GM23248 (cell line): ENCODE measurements at regions not wholly inside any gene's neighbourhood (a gene's known extent, or its start where the extent isn't known, plus 50 kb on each side); places are given as distances from the start of the nearest gene placed in this dataset.

ENCODE experiments used
- DNase-seq: peaks from one replicate; pipeline ENCODE4 v3.0.0-alpha.2; 2015
- H2AFZ ChIP-seq: fragments of 200-600 bp; sonication (generic); 2 replicates; pipeline ENCODE4 v1.6.1; 2016; ENCODE audit warnings: antibody characterized with exemption
- H3F3A ChIP-seq: fragments of 200-600 bp; sonication (generic); 2 replicates; pipeline ENCODE4 v1.6.1; 2016; ENCODE audit warnings: mild to moderate bottlenecking, antibody characterized with exemption, mixed run types; ENCODE audit not compliant: insufficient read depth
- H3K27ac ChIP-seq: fragments of 200-600 bp; sonication (generic); 2 replicates; pipeline ENCODE4 v1.5.1; 2016; ENCODE audit warnings: mild to moderate bottlenecking
- H3K27me3 ChIP-seq: fragments of 200-600 bp; sonication (generic); replicated peaks from 2 replicates; pipeline ENCODE4 v1.6.1; 2016; ENCODE audit warnings: mild to moderate bottlenecking; ENCODE audit not compliant: insufficient read depth
- H3K36me3 ChIP-seq: fragments of 200-600 bp; sonication (generic); 2 replicates; pipeline ENCODE4 v1.6.1; 2016; ENCODE audit warnings: low read depth, mild to moderate bottlenecking
- H3K4me1 ChIP-seq: fragments of 200-600 bp; sonication (generic); 2 replicates; pipeline ENCODE4 v1.6.1; 2016; ENCODE audit warnings: mild to moderate bottlenecking; ENCODE audit not compliant: insufficient read depth
- H3K4me2 ChIP-seq: fragments of 200-600 bp; sonication (generic); one replicate; pipeline ENCODE4 v1.6.1; 2016; ENCODE audit warnings: mild to moderate bottlenecking; ENCODE audit not compliant: unreplicated experiment
- H3K4me3 ChIP-seq: fragments of 200-600 bp; sonication (generic); 2 replicates; pipeline ENCODE4 v1.5.1; 2016; ENCODE audit warnings: mild to moderate bottlenecking
- H3K79me2 ChIP-seq: fragments of 200-600 bp; sonication (generic); 2 replicates; pipeline ENCODE4 v1.6.1; 2016; ENCODE audit warnings: mild to moderate bottlenecking; ENCODE audit not compliant: insufficient read depth
- H3K9ac ChIP-seq: fragments of 200-600 bp; sonication (generic); 2 replicates; pipeline ENCODE4 v1.6.1; 2016; ENCODE audit warnings: mild to moderate bottlenecking
- H3K9me2 ChIP-seq: fragments of 200-600 bp; sonication (generic); 2 replicates; pipeline ENCODE4 v1.6.1; 2016; ENCODE audit warnings: mixed run types, mild to moderate bottlenecking, moderate library complexity; ENCODE audit not compliant: insufficient read depth
- H3K9me3 ChIP-seq: fragments of 200-600 bp; sonication (generic); one replicate; pipeline ENCODE4 v1.6.1; 2017; ENCODE audit warnings: low read depth
- H4K20me1 ChIP-seq: fragments of 200-600 bp; sonication (generic); 2 replicates; pipeline ENCODE4 v1.6.0; 2016; ENCODE audit not compliant: insufficient read depth
- EZH2 ChIP-seq: fragments of 200-600 bp; sonication (generic); IDR thresholded peaks from 2 replicates; pipeline ENCODE4 v1.6.1; 2018; ENCODE audit warnings: antibody characterized with exemption, mild to moderate bottlenecking; ENCODE audit not compliant: insufficient read depth, poor library complexity, severe bottlenecking
- EZH2phosphoT487 ChIP-seq: fragments of 200-600 bp; sonication (generic); IDR thresholded peaks from 2 replicates; pipeline ENCODE4 v1.6.1; 2018; ENCODE audit warnings: antibody characterized with exemption, moderate library complexity, mild to moderate bottlenecking, low read depth; ENCODE audit not compliant: insufficient read depth
- WGBS, 2 experiments: methylation state at CpG; one replicate each; pipeline ENCODE4 v1.1.6; 2015 to 2017; ENCODE audit warnings: low lambda C conversion rate in 2 of 2, low coverage in 1 of 2; ENCODE audit errors: missing lambda C conversion rate in 2 of 2; 5-methylcytosine and 5-hydroxymethylcytosine counted together
- in situ Hi-C: fragments of 300-500 bp; cut with MboI; formaldehyde crosslinking; loops from 2 replicates; pipeline ENCODE4 v1.15.0; 2020

- no peaks in the 10 kb centered on the region for H3K4me1 ChIP-seq
- no peak overlapping the region for H3K9ac ChIP-seq
- H3K27me3 ChIP-seq, result peaks cover 8% of the 10 kb centered on the region; the same call in 1 of the 2 replicates
- DNase-seq, result no peak
- H3K36me3 ChIP-seq, result no peaks in the 10 kb centered on the region
- H3K9me2 ChIP-seq, result no peaks in the 10 kb centered on the region
- H3K9me3 ChIP-seq, result no peaks in the 10 kb centered on the region
- in situ Hi-C loops, result no loop called here
- no peak overlapping the region for H3K4me3 ChIP-seq
- no peak overlapping the region for H2AFZ ChIP-seq
- H3K79me2 ChIP-seq, result no peaks in the 10 kb centered on the region
- no peaks in the 10 kb centered on the region for H4K20me1 ChIP-seq
- no peak overlapping the region for H3K4me2 ChIP-seq
- no peaks in the 10 kb centered on the region for H3F3A ChIP-seq
- no peak for TF ChIP-seq EZH2phosphoT487
- no peak for TF ChIP-seq EZH2
- no peak overlapping the region for H3K27ac ChIP-seq
- WGBS, 2 experiments, result 49 to 51% methylated on average over 15 of the region's 15 CpGs
Measured at GRCh38 chr2:128776461-128777195, 458.0 kb upstream of the HS6ST1 start.

- no peaks in the 10 kb centered on the region for H3K36me3 ChIP-seq
- no peak for DNase-seq
- WGBS, 2 experiments, result 59 to 65% methylated on average over 19 to 20 of the region's 20 CpGs
- in situ Hi-C loops, result no loop called here
- no peak overlapping the region for H3K9ac ChIP-seq
- no peaks in the 10 kb centered on the region for H3K4me1 ChIP-seq
- H3K79me2 ChIP-seq, result no peaks in the 10 kb centered on the region
- no peak overlapping the region for H3K27ac ChIP-seq
- no peak overlapping the region for H2AFZ ChIP-seq
- H3K4me2 ChIP-seq, result no peak overlapping the region
- no peak for TF ChIP-seq EZH2phosphoT487
- no peak for TF ChIP-seq EZH2
- H3K4me3 ChIP-seq, result no peak overlapping the region
- no peaks in the 10 kb centered on the region for H4K20me1 ChIP-seq
- no peaks in the 10 kb centered on the region for H3K9me3 ChIP-seq
- H3F3A ChIP-seq, result no peaks in the 10 kb centered on the region
- H3K27me3 ChIP-seq, result peaks cover 8% of the 10 kb centered on the region; the same call in 1 of the 2 replicates
- H3K9me2 ChIP-seq, result no peaks in the 10 kb centered on the region
Measured at GRCh38 chr2:128777196-128778035, 458.7 kb upstream of the HS6ST1 start.

DNA sequence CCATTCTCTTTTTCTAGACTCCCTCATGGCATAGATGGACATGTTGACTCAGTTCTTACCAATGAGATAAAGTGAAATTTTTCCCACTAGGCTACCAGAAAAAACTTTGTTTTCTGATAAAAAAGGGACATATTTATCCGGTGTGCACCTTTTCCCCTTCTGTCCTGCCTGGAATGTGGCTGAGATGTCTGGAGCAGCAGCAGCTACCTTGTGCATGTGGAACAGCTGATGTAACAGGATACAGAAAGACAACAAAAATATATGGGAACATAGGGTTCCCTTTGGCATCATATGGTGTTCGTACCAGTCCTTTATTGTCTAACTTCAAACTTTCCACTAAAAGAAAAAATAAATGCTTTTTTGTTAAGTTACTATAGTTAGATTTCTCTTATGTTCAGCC lies 460.2 kb upstream of the HS6ST1 start:
- DNase-seq, result no peak

DNA sequence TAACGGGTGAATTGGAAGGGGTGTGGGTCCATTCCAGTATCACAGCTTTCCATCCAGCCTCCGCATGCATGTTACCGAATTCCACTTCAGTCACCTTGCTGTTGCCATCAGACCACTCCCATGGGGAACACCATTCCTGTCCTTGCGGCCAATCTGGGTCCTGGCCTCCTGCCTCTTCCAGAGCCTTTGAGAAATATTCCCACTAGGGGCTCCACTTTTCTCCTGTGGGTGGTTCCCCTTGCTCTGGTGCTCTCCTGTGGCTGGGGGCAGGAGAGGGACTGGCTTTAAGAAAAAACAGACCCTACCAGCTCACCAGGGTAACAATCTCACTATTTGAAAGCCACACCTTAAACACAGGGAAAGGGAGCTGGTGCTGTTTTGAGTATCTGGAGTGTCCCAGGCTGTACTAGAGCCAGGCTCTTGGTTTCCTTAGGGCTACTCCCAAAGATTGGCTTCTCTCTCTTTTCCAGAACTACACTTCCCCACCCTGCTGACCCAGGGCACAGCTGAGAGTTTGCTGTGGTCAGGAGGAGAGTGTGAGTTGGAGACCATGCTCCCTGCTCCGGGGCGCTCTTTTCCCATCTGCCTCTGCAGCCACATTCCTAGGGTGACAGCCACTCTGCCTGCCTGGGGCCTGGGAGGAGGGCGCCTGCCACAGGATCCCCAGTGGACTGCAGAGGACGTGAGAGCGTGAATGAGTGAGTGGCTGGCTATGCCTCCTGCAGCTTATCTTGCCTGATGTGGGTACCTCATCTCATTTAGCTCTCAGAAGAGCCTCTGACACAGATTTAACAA lies 460.8 kb upstream of the HS6ST1 start:
- Histone ChIP-seq H2AFZ (no peak overlapping the region), H3K9ac (no peak overlapping the region), H4K20me1 (no peaks in the 10 kb centered on the region), H3K4me1 (no peaks in the 10 kb centered on the region), H3K27ac (no peak overlapping the region), H3F3A (no peaks in the 10 kb centered on the region), H3K9me2 (no peaks in the 10 kb centered on the region), H3K79me2 (no peaks in the 10 kb centered on the region), H3K4me3 (no peak overlapping the region), H3K4me2 (no peak overlapping the region), H3K36me3 (no peaks in the 10 kb centered on the region), H3K9me3 (no peaks in the 10 kb centered on the region), H3K27me3 (peaks cover 8% of the 10 kb centered on the region; the same call in 1 of the 2 replicates)
- in situ Hi-C loops, result no loop called here
- 67 to 70% methylated on average over 9 of the region's 9 CpGs for WGBS, 2 experiments
- no peak for DNase-seq
- TF ChIP-seq EZH2, result no peak
- TF ChIP-seq EZH2phosphoT487, result no peak

More for the DNA sequence above, 460.2 kb upstream of the HS6ST1 start:
- no peaks in the 10 kb centered on the region for H3K9me2 ChIP-seq
- H3K27ac ChIP-seq, result no peak overlapping the region
- 44 to 47% methylated on average over 2 of the region's 2 CpGs for WGBS, 2 experiments
- H4K20me1 ChIP-seq, result no peaks in the 10 kb centered on the region
- TF ChIP-seq EZH2 (no peak), EZH2phosphoT487 (no peak)
- peaks cover 8% of the 10 kb centered on the region; the same call in 1 of the 2 replicates for H3K27me3 ChIP-seq
- H3K4me3 ChIP-seq, result no peak overlapping the region
- in situ Hi-C loops, result no loop called here
- no peaks in the 10 kb centered on the region for H3K9me3 ChIP-seq
- no peak overlapping the region for H3K9ac ChIP-seq
- no peak overlapping the region for H3K4me2 ChIP-seq
- no peaks in the 10 kb centered on the region for H3K36me3 ChIP-seq
- no peaks in the 10 kb centered on the region for H3F3A ChIP-seq
- H2AFZ ChIP-seq, result no peak overlapping the region
- no peaks in the 10 kb centered on the region for H3K79me2 ChIP-seq
- H3K4me1 ChIP-seq, result no peaks in the 10 kb centered on the region
